GM23338 (cell line): ENCODE measurements at regions not wholly inside any gene's neighbourhood (a gene's known extent, or its start where the extent isn't known, plus 50 kb on each side); places are given as distances from the start of the nearest gene placed in this dataset.

Experiments used
- ATAC-seq: fragments of 200-7000 bp; cut with Tn5 transposase; 3 replicates; pipeline ENCODE4 v1.9.1; 2020
- DNase-seq: peaks from one replicate; pipeline ENCODE4 v3.0.0-alpha.2; 2015; ENCODE audit warnings: low spot score
- H2AFZ ChIP-seq: fragments of 200-600 bp; sonication (generic); 2 replicates; pipeline ENCODE4 v1.8.0; 2016; ENCODE audit warnings: antibody characterized with exemption, mild to moderate bottlenecking, moderate library complexity
- H3F3A ChIP-seq: fragments of 200-600 bp; sonication (generic); replicated peaks from 2 replicates; pipeline ENCODE4 v1.8.0; 2017; ENCODE audit warnings: antibody characterized with exemption, mixed run types, low read depth
- H3K27ac ChIP-seq: fragments of 200-600 bp; sonication (generic); 2 replicates; pipeline ENCODE4 v1.6.1; 2016; ENCODE audit warnings: low read depth
- H3K27me3 ChIP-seq: fragments of 200-600 bp; sonication (generic); 2 replicates; pipeline ENCODE4 v1.8.0; 2016; ENCODE audit warnings: mild to moderate bottlenecking, mixed run types, moderate library complexity; ENCODE audit not compliant: insufficient read depth
- H3K36me3 ChIP-seq: fragments of 200-600 bp; sonication (generic); 2 replicates; pipeline ENCODE4 v1.8.0; 2016; ENCODE audit warnings: mild to moderate bottlenecking; ENCODE audit not compliant: insufficient read depth
- H3K4me1 ChIP-seq: fragments of 200-600 bp; sonication (generic); 2 replicates; pipeline ENCODE4 v1.8.0; 2016; ENCODE audit warnings: mild to moderate bottlenecking, moderate library complexity; ENCODE audit not compliant: insufficient read depth
- H3K4me2 ChIP-seq: fragments of 200-600 bp; sonication (generic); 2 replicates; pipeline ENCODE4 v1.7.1; 2017; ENCODE audit warnings: mixed run types
- H3K4me3 ChIP-seq: fragments of 200-600 bp; sonication (generic); 2 replicates; pipeline ENCODE4 v1.6.1; 2016; ENCODE audit warnings: mixed run types
- H3K79me2 ChIP-seq: fragments of 200-600 bp; sonication (generic); replicated peaks from 2 replicates; pipeline ENCODE4 v1.8.0; 2017; ENCODE audit warnings: mild to moderate bottlenecking; ENCODE audit not compliant: insufficient read depth
- H3K9me2 ChIP-seq: fragments of 200-600 bp; sonication (generic); 2 replicates; pipeline ENCODE4 v1.8.0; 2017; ENCODE audit not compliant: insufficient read depth
- H4K20me1 ChIP-seq: fragments of 200-600 bp; sonication (generic); replicated peaks from 2 replicates; pipeline ENCODE4 v1.8.0; 2017; ENCODE audit warnings: mild to moderate bottlenecking; ENCODE audit not compliant: insufficient read depth
- H3K27ac Mint-ChIP-seq: 2 replicates; pipeline ENCODE4 v1.8.0; 2020; ENCODE audit warnings: inconsistent platforms, mild to moderate bottlenecking, moderate library complexity, mixed read lengths
- H3K27me3 Mint-ChIP-seq: 3 replicates; pipeline ENCODE4 v1.8.0; 2022; ENCODE audit warnings: low read depth, mild to moderate bottlenecking, moderate library complexity, mixed read lengths, inconsistent platforms; ENCODE audit not compliant: insufficient read depth, poor library complexity
- H3K36me3 Mint-ChIP-seq: 3 replicates; pipeline ENCODE4 v1.8.0; 2021; ENCODE audit warnings: low read depth, mild to moderate bottlenecking, inconsistent platforms, moderate library complexity, mixed read lengths
- H3K4me1 Mint-ChIP-seq: 3 replicates; pipeline ENCODE4 v1.8.0; 2020; ENCODE audit warnings: mild to moderate bottlenecking, inconsistent platforms, mixed read lengths
- H3K4me3 Mint-ChIP-seq: 3 replicates; pipeline ENCODE4 v1.8.0; 2021; ENCODE audit warnings: moderate library complexity, mild to moderate bottlenecking, inconsistent platforms, mixed read lengths
- H3K9me3 Mint-ChIP-seq: 3 replicates; pipeline ENCODE4 v1.8.0; 2020; ENCODE audit warnings: moderate library complexity, mild to moderate bottlenecking, inconsistent platforms, mixed read lengths
- CREB1 ChIP-seq: fragments of 250-450 bp; sonication (Bioruptor Pico); IDR thresholded peaks from 2 replicates; pipeline ENCODE4 v1.5.0; 2020; ENCODE audit warnings: low read depth, mild to moderate bottlenecking, moderate library complexity
- EZH2 ChIP-seq: fragments of 200-600 bp; sonication (generic); IDR thresholded peaks from one replicate; pipeline ENCODE4 v1.8.0; 2017; ENCODE audit warnings: antibody characterized with exemption, mild to moderate bottlenecking, low read depth; ENCODE audit not compliant: unreplicated experiment
- JUNB ChIP-seq: IDR thresholded peaks from one replicate; pipeline ENCODE4 v1.6.1; 2016; ENCODE audit warnings: antibody characterized with exemption; ENCODE audit not compliant: unreplicated experiment
- POLR2AphosphoS5 ChIP-seq: IDR thresholded peaks from 2 replicates; pipeline ENCODE4 v1.6.1; 2016; ENCODE audit warnings: antibody characterized with exemption, low read depth
- STAT1 ChIP-seq: IDR thresholded peaks from one replicate; pipeline ENCODE4 v1.6.1; 2016; ENCODE audit warnings: antibody characterized with exemption; ENCODE audit not compliant: unreplicated experiment
- TF ChIP-seq, protein P1 (sequence below): fragments of 250-450 bp; sonication (Bioruptor Pico); IDR thresholded peaks from 2 replicates; pipeline ENCODE4 v1.5.0; 2020; ENCODE audit warnings: mild to moderate bottlenecking, moderate library complexity
- TF ChIP-seq, protein P2 (sequence below): IDR thresholded peaks from 2 replicates; pipeline ENCODE4 v1.6.1; 2016; ENCODE audit warnings: antibody characterized with exemption
- TF ChIP-seq, protein P3 (sequence below), 2 experiments: fragments of 200-600 bp in 1 of 2; sonication (generic) in 1 of 2; conservative IDR thresholded peaks; 2 replicates each; pipeline versions ENCODE4 v1.5.1 to v1.6.1; 2016 to 2017; ENCODE audit warnings: antibody characterized with exemption in 2 of 2, low read depth in 2 of 2, mild to moderate bottlenecking in 2 of 2, moderate library complexity in 1 of 2

DNA sequence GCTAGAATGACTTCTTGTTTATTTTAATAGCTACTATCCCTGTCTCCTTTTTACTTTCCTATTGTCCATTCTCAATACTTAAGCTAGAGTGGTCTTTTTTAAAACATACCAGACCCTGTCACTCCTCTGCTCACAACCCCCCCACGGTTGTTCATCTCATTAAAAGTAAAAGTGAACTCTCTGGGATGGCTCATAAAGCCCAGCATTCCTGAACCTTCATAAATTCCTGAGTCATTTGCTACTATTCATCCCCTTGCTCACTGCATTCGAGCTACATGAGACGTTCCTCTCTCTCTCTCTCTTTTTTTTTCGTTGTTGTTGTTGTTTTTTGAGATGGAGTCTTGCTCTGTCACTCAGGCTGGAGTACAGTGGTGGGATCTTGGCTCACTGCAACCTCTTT lies 148.7 kb upstream of the DSEL start (continued):
- TF ChIP-seq, protein P1, sequence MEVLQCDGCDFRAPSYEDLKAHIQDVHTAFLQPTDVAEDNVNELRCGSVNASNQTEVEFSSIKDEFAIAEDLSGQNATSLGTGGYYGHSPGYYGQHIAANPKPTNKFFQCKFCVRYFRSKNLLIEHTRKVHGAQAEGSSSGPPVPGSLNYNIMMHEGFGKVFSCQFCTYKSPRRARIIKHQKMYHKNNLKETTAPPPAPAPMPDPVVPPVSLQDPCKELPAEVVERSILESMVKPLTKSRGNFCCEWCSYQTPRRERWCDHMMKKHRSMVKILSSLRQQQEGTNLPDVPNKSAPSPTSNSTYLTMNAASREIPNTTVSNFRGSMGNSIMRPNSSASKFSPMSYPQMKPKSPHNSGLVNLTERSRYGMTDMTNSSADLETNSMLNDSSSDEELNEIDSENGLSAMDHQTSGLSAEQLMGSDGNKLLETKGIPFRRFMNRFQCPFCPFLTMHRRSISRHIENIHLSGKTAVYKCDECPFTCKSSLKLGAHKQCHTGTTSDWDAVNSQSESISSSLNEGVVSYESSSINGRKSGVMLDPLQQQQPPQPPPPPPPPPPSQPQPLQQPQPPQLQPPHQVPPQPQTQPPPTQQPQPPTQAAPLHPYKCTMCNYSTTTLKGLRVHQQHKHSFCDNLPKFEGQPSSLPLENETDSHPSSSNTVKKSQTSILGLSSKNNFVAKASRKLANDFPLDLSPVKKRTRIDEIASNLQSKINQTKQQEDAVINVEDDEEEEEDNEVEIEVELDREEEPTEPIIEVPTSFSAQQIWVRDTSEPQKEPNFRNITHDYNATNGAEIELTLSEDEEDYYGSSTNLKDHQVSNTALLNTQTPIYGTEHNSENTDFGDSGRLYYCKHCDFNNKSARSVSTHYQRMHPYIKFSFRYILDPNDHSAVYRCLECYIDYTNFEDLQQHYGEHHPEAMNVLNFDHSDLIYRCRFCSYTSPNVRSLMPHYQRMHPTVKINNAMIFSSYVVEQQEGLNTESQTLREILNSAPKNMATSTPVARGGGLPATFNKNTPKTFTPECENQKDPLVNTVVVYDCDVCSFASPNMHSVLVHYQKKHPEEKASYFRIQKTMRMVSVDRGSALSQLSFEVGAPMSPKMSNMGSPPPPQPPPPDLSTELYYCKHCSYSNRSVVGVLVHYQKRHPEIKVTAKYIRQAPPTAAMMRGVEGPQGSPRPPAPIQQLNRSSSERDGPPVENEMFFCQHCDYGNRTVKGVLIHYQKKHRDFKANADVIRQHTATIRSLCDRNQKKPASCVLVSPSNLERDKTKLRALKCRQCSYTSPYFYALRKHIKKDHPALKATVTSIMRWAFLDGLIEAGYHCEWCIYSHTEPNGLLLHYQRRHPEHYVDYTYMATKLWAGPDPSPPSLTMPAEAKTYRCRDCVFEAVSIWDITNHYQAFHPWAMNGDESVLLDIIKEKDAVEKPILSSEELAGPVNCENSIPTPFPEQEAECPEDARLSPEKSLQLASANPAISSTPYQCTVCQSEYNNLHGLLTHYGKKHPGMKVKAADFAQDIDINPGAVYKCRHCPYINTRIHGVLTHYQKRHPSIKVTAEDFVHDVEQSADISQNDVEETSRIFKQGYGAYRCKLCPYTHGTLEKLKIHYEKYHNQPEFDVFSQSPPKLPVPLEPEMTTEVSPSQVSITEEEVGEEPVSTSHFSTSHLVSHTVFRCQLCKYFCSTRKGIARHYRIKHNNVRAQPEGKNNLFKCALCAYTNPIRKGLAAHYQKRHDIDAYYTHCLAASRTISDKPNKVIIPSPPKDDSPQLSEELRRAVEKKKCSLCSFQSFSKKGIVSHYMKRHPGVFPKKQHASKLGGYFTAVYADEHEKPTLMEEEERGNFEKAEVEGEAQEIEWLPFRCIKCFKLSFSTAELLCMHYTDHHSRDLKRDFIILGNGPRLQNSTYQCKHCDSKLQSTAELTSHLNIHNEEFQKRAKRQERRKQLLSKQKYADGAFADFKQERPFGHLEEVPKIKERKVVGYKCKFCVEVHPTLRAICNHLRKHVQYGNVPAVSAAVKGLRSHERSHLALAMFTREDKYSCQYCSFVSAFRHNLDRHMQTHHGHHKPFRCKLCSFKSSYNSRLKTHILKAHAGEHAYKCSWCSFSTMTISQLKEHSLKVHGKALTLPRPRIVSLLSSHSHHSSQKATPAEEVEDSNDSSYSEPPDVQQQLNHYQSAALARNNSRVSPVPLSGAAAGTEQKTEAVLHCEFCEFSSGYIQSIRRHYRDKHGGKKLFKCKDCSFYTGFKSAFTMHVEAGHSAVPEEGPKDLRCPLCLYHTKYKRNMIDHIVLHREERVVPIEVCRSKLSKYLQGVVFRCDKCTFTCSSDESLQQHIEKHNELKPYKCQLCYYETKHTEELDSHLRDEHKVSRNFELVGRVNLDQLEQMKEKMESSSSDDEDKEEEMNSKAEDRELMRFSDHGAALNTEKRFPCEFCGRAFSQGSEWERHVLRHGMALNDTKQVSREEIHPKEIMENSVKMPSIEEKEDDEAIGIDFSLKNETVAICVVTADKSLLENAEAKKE = no peak
- TF ChIP-seq STAT1 (no peak), CREB1 (CRISPR knock-in tag) (no peak), POLR2AphosphoS5 (no peak), JUNB (no peak)
- TF ChIP-seq, protein P2, sequence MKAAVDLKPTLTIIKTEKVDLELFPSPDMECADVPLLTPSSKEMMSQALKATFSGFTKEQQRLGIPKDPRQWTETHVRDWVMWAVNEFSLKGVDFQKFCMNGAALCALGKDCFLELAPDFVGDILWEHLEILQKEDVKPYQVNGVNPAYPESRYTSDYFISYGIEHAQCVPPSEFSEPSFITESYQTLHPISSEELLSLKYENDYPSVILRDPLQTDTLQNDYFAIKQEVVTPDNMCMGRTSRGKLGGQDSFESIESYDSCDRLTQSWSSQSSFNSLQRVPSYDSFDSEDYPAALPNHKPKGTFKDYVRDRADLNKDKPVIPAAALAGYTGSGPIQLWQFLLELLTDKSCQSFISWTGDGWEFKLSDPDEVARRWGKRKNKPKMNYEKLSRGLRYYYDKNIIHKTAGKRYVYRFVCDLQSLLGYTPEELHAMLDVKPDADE = no peak
- TF ChIP-seq, protein P3, sequence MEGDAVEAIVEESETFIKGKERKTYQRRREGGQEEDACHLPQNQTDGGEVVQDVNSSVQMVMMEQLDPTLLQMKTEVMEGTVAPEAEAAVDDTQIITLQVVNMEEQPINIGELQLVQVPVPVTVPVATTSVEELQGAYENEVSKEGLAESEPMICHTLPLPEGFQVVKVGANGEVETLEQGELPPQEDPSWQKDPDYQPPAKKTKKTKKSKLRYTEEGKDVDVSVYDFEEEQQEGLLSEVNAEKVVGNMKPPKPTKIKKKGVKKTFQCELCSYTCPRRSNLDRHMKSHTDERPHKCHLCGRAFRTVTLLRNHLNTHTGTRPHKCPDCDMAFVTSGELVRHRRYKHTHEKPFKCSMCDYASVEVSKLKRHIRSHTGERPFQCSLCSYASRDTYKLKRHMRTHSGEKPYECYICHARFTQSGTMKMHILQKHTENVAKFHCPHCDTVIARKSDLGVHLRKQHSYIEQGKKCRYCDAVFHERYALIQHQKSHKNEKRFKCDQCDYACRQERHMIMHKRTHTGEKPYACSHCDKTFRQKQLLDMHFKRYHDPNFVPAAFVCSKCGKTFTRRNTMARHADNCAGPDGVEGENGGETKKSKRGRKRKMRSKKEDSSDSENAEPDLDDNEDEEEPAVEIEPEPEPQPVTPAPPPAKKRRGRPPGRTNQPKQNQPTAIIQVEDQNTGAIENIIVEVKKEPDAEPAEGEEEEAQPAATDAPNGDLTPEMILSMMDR (conservative IDR thresholded peaks at IDR 0.05; ENCODE audit: low read depth in 2 of 2) = no peak

DNA sequence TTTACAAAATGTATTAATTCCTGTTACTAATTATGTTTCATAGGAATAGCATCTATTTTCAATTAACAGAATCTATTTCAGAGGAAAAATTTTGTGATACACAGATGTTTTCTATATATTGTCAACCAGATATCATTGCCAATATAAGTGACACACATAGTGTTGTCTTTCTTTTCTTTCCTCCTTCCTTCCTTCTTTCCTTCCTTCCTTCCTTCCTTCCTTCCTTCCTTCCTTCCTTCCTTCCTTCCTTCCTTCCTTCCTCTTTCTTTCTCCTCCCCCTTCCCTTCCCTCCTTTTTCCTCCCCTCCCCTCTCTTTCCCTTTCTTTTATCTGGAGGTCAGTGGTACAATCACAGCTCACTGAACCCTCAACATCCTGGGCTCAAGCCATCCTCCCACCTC lies 146.5 kb upstream of the DSEL start:
- H3K4me1 ChIP-seq = peaks cover 4% of the 10 kb centered on the region; the same call in 1 of the 2 replicates
- H3K4me3 Mint-ChIP-seq = no peak overlapping the region
- no peak overlapping the region for H3K27ac ChIP-seq
- no peaks in the 10 kb centered on the region for H4K20me1 ChIP-seq
- no peaks in the 10 kb centered on the region for H3K36me3 ChIP-seq
- H3K4me3 ChIP-seq = no peak overlapping the region
- no peaks in the 10 kb centered on the region for H3F3A ChIP-seq
- ATAC-seq (no peak), DNase-seq (no peak)
- no peaks in the 10 kb centered on the region for H3K27me3 ChIP-seq
- no peak overlapping the region for H2AFZ ChIP-seq
- 0 out of 2 replicates have a peak, but pooled peaks cover 3% of the 10 kb centered on the region for H3K9me2 ChIP-seq
- H3K4me1 Mint-ChIP-seq = peaks cover 11% of the 10 kb centered on the region; the same call in 2 of the 3 replicates
- no peaks in the 10 kb centered on the region for H3K27me3 Mint-ChIP-seq
- H3K27ac Mint-ChIP-seq = no peak overlapping the region
- H3K79me2 ChIP-seq = no peaks in the 10 kb centered on the region
- no peaks in the 10 kb centered on the region; the same call in 2 of the 3 replicates for H3K9me3 Mint-ChIP-seq
- H3K4me2 ChIP-seq = no peak overlapping the region
- H3K36me3 Mint-ChIP-seq = no peaks in the 10 kb centered on the region
- TF ChIP-seq, protein P2 = no peak
- no peak for TF ChIP-seq EZH2
- no peak for TF ChIP-seq JUNB
